Muscle layer of duodenum (tissue), 2 donors: ENCODE measurements at regions not wholly inside any gene's neighbourhood (a gene's known extent, or its start where the extent isn't known, plus 50 kb on each side); places are given as distances from the start of the nearest gene placed in this dataset.

Experiments
- H3K27ac ChIP-seq: one replicate; pipeline ENCODE4 v1.7.0; 2013; ENCODE audit warnings: mild to moderate bottlenecking, low read length
- H3K27me3 ChIP-seq: one replicate; pipeline ENCODE4 v1.7.0; 2013; ENCODE audit warnings: low read depth, mild to moderate bottlenecking, control low read depth, low read length
- H3K36me3 ChIP-seq, 2 donors: one replicate each; pipeline ENCODE4 v1.7.0; 2013; ENCODE audit warnings: low read length in 2 of 2, control low read depth in 1 of 2, mild to moderate bottlenecking in 1 of 2; ENCODE audit not compliant: insufficient read depth in 2 of 2, control insufficient read depth in 1 of 2
- H3K4me1 ChIP-seq, 2 donors: one replicate each; pipeline ENCODE4 v1.7.0; 2013; ENCODE audit warnings: low read length in 2 of 2, mild to moderate bottlenecking in 2 of 2, control low read depth in 1 of 2, moderate library complexity in 1 of 2; ENCODE audit not compliant: insufficient read depth in 2 of 2, control insufficient read depth in 1 of 2
- H3K4me3 ChIP-seq, 2 donors: one replicate each; pipeline ENCODE4 v1.7.0; 2013; ENCODE audit warnings: low read length in 2 of 2, low read depth in 1 of 2, mild to moderate bottlenecking in 1 of 2
- H3K9me3 ChIP-seq, 2 donors: one replicate each; pipeline ENCODE4 v1.7.0; 2013; ENCODE audit warnings: low read length in 2 of 2, control low read depth in 1 of 2, mild to moderate bottlenecking in 1 of 2; ENCODE audit not compliant: control insufficient read depth in 1 of 2
- donor health status: healthy.

DNA sequence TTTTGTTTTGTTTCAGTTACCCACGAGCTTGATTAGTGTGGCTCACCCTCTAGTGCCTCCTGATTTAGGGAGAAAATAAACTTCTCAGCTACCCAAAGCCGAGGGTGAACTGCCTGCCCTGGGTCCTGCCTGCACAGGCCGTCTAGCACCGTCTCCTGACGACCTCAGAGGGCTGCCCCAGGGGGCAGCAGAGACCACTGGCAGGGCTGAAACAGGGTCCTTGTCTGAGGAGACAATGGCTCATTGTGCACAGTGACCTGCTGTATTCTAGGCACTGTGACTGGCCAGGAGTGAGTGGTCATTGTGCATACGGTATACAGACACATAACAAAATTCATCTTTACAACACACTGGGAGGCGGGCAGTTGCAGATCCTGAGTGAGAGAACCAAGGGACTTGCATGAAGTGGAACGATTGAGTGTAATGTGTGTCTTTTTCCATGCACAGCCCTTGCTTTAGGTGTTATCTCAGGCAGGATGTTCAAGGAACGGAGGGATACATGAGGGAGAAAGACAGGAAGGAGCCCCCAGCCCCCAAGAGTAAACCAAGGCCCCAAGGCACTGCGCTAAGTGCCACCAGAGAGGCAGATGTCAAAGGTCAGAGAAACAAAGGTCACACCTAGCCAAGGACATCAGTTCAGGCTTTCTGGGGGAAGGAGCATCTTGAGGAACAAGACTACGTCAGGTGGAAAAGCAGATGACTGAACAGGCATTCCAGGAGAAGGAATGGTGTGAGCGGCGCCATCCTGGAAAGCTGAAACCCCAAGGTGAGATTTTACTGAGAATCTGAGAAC lies 421.3 kb downstream of the LPIN1 start:
- Histone ChIP-seq H3K9me3 (no peaks in the 10 kb centered on the region), H3K4me1 (peaks cover 9 to 17% of the 10 kb centered on the region in 2 donors), H3K36me3 (no peaks in the 10 kb centered on the region), H3K27ac (peak overlapping the region; percentile 64), H3K4me3 (no peak overlapping the region), H3K27me3 (no peaks in the 10 kb centered on the region)

DNA sequence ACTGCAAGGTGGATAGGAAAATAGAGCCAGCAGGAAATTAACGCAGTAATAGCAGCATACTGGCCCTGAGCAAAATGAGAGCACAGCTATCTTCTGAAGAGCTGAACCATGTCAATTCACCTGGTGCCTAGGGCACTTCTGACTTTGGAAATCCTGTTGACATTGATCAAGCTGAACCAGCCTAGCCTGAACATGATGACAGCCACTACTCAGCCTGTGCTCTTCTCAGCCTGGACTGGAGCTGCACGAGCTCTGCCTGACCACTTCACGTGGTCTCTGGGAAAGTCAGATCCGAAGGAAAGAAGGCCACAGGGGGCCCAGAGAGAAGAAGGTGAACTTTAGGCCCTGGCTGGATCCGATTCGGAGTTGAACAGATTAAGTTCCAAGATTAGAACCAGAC lies 421.9 kb downstream of the LPIN1 start:
- Histone ChIP-seq H3K9me3 (no peaks in the 10 kb centered on the region), H3K27ac (peak overlapping the region; percentile 64), H3K4me3 (no peak overlapping the region), H3K36me3 (no peaks in the 10 kb centered on the region), H3K27me3 (no peaks in the 10 kb centered on the region), H3K4me1 (peaks cover 9 to 17% of the 10 kb centered on the region in 2 donors)

DNA sequence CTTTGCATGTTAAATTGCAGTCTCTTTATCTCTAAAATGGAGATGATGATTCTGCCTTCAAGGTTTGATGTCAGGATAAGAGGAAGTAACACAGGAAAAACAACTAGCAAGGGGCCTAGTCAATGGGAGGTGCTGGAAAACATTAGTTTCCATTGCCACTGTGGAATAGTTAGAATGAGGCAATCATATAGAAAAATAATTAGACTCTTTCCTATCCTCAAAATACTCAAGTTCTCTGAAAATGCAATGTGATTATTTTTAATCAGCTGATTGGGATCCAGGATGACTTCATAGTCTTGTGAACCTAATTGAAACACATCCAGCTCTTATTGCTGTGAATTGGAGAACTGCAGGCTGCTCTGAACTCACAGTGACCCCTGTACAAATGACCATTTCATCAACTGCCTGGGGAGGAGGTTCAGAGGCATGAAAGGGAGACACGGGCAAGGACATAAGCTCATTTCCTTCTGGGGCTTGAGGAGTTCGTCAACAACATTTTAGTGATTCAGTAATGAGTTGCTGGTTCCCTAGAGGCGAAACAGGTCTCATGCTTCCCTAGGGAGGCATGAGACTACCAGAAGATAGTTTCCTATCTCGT lies 422.5 kb downstream of the LPIN1 start:
- Histone ChIP-seq H3K4me3 (no peak overlapping the region), H3K36me3 (no peaks in the 10 kb centered on the region), H3K9me3 (no peaks in the 10 kb centered on the region), H3K27ac (peak overlapping the region; percentile 72), H3K27me3 (no peaks in the 10 kb centered on the region), H3K4me1 (peaks cover 9 to 17% of the 10 kb centered on the region in 2 donors)

DNA sequence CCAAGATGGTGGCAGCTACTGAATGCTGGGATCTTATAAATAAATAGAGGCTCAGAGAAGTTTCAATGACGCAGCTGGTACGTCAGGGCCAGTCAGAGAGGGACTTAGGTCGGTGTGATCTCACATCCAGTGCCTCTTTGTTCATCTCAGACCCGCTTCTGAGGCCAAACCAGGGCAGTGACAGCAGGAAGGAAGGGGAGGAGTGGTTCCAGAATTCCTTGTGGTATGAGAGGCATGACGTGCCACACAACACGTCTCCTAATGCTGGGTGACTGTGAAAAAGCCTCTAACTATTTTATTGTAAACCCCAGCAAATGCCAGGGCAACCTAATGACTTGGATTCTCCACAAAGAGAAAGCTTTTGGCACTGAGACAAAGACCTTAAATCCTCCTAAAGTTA lies 423.3 kb downstream of the LPIN1 start:
- no peak overlapping the region for H3K4me3 ChIP-seq
- no peaks in the 10 kb centered on the region for H3K36me3 ChIP-seq
- H3K27ac ChIP-seq: peak overlapping the region; percentile 72
- H3K9me3 ChIP-seq: no peaks in the 10 kb centered on the region
- H3K27me3 ChIP-seq: no peaks in the 10 kb centered on the region
- H3K4me1 ChIP-seq: peaks cover 9 to 17% of the 10 kb centered on the region in 2 donors

DNA sequence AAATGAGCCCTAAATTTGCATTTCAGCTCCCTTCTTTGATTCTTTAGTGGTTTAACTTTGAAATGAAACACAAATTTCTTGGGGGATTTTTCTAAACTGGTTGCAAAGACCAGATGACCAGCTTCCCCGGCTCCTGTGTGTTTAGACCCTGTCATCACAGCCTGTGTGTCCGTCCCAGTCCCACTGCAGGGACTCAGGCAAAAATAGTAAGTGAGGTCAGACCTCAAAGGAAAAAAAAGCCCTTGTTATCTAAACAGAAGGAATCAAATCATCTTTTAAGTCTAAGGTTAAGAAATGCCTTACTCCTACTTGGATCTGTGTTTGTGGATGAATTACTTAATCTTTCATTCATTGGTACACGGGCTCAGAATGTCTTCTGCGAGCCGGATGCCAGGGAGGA lies 423.7 kb downstream of the LPIN1 start:
- Histone ChIP-seq H3K27me3 (no peaks in the 10 kb centered on the region), H3K9me3 (no peaks in the 10 kb centered on the region), H3K4me1 (peaks cover 9 to 17% of the 10 kb centered on the region in 2 donors), H3K27ac (peak overlapping the region; percentile 72), H3K4me3 (no peak overlapping the region), H3K36me3 (no peaks in the 10 kb centered on the region)

DNA sequence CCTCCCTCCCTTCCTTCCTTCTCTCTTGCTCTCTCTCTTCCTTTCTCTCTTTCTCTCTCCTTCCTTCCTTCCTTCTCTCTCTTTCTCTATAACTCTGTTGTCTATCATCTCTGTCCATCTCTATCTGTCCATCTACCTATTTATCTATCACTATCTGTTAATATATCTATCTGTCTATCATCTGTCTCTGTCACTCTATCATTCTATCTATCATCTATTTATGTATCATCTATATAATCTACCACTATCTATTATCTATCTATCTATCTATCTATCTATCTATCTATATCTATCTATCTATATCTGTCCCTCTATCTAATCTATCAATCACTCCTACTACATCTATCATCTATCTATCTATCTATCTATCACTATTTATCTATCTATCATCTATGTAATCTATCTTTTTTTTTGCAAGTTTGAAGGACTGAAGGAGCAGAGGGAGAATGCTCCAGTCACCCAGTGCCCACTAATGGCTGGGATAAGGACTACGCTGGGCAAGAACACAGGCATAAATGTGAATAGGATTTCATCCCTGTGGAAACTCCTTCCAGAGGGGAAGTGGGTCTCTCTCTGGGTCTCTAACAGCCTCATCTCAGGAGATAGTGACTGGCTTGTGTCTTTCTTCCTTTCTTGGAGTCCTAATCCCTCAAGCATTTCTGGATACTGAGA lies 427.0 kb downstream of the LPIN1 start:
- H3K27me3 ChIP-seq: no peaks in the 10 kb centered on the region
- no peak overlapping the region for H3K27ac ChIP-seq
- peaks cover 9 to 35% of the 10 kb centered on the region in 2 donors for H3K4me1 ChIP-seq
- H3K36me3 ChIP-seq: no peaks in the 10 kb centered on the region
- no peaks in the 10 kb centered on the region for H3K9me3 ChIP-seq
- H3K4me3 ChIP-seq: no peak overlapping the region

DNA sequence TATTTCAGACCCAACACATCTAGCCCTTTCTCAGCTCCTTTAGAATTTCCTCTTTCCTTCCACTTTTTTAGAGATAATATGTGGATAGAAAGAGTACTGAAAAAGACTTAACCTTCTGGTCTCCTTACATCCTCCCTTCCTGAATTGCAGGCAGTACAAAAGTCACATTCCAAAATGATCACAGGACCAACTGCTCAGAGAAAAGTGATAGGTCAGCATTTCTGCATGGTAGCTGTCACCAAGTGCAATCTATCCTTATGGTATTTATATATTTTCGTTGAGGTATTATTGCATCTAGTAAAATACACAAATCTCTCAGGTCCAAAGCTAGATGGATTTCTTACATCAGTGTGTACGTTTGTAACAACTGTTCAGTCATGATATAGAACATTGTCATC lies 427.5 kb downstream of the LPIN1 start:
- no peak overlapping the region for H3K4me3 ChIP-seq

DNA sequence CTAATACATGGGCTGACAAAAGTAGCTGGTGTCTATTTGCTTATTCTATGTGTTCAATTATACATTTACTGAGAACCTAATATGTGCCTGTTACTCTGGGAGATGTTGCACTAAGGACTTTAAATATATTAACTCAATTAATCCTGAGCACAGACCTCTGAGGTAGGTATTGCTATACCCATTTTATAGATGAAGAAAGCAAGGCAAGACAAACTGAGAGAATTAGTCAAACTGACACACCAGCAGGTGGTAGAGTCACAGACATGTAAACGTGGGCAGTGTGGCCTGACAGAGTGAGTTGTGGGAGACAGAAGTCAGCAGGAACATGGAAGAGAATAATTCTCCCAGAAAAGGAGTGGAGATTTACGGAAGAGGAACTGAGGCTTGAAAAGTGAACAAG lies 428.9 kb downstream of the LPIN1 start:
- Histone ChIP-seq H3K27ac (no peak overlapping the region), H3K36me3 (no peaks in the 10 kb centered on the region), H3K9me3 (no peaks in the 10 kb centered on the region), H3K4me3 (no peak overlapping the region), H3K4me1 (peaks cover 0 to 26% of the 10 kb centered on the region in 2 donors), H3K27me3 (no peaks in the 10 kb centered on the region)

More for the DNA sequence above, 427.5 kb downstream of the LPIN1 start:
- Histone ChIP-seq H3K27me3 (no peaks in the 10 kb centered on the region), H3K4me1 (peaks cover 9 to 34% of the 10 kb centered on the region in 2 donors), H3K27ac (no peak overlapping the region), H3K9me3 (no peaks in the 10 kb centered on the region), H3K36me3 (no peaks in the 10 kb centered on the region)

DNA sequence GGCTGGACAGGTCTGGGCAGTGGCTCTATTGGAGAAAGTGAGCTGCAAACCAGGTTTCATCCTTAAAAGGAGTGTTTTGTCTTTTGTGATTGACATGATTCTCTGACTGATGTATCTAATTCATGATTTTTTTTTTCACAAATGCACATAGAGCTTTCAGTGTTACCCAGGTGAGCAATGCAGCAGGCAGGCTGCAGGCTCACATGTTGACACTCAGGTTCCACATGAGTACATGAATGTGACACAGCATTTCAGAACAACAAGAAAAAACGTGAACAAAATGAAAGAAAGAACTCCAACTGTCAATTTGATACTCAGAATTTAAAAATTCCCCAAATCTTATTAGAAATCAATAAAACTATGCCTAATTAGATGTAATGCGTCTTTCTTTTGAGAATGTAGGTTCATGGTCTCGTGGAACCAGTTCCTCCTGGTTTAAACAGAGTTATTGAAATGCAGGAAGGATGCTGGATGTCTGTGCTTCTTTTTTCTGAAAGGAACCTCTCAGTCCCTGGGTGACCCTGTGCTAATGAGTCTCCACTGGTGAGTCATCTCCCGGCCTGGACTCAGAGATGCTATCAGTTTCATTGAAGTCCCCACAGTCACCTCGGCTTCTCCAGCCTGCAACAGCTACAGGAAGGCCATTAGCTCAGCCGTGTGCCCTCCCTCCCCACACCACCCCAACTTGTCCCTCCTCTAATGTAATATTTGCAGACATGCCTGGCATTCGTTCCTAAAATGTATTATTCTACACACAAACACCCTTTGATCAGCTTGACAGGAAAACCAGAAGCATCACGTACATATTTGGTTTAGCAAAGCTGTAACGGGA lies 430.4 kb downstream of the LPIN1 start:
- Histone ChIP-seq H3K27ac (no peak overlapping the region), H3K4me1 (peaks cover 0 to 22% of the 10 kb centered on the region in 2 donors), H3K4me3 (no peak overlapping the region), H3K9me3 (no peaks in the 10 kb centered on the region), H3K27me3 (no peaks in the 10 kb centered on the region), H3K36me3 (no peaks in the 10 kb centered on the region)

DNA sequence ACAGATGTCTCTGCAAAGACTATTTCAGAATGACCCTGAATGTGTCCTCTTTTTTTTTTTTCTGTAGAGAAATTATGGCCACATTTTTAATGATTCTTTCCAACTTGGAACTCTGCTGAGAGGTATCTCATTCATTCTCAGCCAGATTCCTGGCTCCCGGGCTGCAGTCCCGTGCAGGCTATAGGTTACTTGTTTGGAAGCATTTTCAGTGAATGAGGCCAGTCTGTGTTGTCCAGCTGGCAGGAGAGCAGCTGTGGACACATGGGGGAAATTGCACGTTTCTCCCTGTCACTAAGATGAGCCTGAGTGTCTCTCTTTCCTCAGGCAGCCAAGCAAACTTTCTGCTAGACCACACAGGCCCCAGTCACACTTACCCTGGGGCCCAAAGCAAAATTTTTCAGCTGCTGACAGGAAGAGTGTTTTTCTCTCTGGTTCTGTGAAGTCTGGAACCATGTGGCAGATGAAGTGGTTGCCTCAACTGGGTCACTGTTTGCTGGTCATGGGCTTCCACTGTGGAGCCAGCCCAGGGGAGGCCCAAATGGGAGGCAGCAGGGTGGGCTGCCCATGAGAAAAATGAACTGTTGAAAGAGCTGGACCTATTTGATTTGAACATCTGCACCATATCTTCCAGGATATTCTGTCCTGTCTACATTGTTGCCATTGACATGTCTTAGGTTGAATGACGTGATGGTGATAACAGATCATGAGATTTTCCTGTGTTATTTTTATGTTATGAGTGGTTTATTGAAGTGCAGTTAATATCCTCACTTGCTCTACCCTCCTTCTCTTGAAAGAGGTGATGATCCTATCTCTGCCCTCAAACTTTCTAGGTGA lies 431.2 kb downstream of the LPIN1 start:
- H3K4me1 ChIP-seq: peaks cover 0 to 22% of the 10 kb centered on the region in 2 donors
- H3K36me3 ChIP-seq: no peaks in the 10 kb centered on the region
- no peak overlapping the region for H3K4me3 ChIP-seq
- H3K27ac ChIP-seq: no peak overlapping the region
- H3K27me3 ChIP-seq: no peaks in the 10 kb centered on the region
- no peaks in the 10 kb centered on the region for H3K9me3 ChIP-seq
